HG02938 (cell line): ENCODE measurements at regions not wholly inside any gene's neighbourhood (a gene's known extent, or its start where the extent isn't known, plus 50 kb on each side); places are given as distances from the start of the nearest gene placed in this dataset.
"Not testable (repeated sequence)": the region's sequence is repeated elsewhere in the genome, so short reads cannot be mapped to it uniquely, and the experiment has no call there.

Experiments used
- ATAC-seq: cut with Tn5 transposase; IDR thresholded peaks from one replicate; pipeline ENCODE4 v1.9.1; 2021; ENCODE audit warnings: mild to moderate bottlenecking, moderate library complexity; ENCODE audit not compliant: unreplicated experiment

GRCh38 chr12:67716817-67717216 lies 68.3 kb downstream of the DYRK2 start:
- ATAC-seq, result no peak

DNA sequence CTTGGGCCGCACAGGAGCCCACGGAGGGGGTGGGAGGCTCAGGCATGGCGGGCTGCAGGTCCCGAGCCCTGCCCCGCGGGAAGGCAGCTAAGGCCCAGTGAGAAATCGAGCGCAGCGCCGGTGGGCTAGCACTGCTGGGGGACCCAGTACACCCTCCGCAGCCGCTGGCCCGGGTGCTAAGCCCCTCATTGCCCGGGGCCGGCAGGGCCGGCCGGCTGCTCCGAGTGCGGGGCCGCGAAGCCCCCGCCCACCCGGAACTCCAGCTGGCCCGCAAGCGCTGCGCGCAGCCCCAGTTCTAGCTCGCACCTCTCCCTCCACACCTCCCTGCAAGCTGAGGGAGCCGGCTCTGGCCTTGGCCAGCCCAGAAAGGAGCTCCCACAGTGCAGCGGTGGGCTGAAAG lies 70.8 kb downstream of the DYRK2 start:
- not testable (repeated sequence) for ATAC-seq

GRCh38 chr12:67720351-67720856 lies 71.9 kb downstream of the DYRK2 start:
- ATAC-seq, result no peak

DNA sequence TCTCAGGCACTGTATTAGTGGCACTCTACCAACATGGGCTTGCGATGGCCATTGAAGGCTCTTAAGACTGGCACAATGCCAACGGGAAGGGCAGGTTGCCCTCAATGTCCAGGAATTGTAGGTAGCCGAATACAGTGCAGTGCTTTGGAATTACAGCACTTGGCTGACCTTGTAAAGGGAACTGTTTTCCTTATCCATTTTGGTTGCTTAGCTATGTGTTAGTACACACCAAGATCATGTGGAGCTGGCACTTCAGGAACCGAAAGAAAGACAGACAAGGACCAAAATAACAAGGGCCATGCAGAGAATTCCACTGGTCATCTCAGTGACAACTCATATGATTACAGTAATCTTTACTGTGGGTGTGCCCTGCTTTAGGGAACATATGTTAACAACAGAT lies 72.7 kb downstream of the DYRK2 start:
- ATAC-seq, result no peak

- no peak for ATAC-seq
Observed at GRCh38 chr12:67722296-67722695, 73.8 kb downstream of the DYRK2 start.

- ATAC-seq, result no peak
Observed at GRCh38 chr12:67726868-67727267, 78.3 kb downstream of the DYRK2 start.

GRCh38 chr12:67727702-67728666 lies 79.4 kb downstream of the DYRK2 start:
- no peak for ATAC-seq

- no peak for ATAC-seq
Observed at GRCh38 chr12:67732857-67733256, 84.3 kb downstream of the DYRK2 start.

DNA sequence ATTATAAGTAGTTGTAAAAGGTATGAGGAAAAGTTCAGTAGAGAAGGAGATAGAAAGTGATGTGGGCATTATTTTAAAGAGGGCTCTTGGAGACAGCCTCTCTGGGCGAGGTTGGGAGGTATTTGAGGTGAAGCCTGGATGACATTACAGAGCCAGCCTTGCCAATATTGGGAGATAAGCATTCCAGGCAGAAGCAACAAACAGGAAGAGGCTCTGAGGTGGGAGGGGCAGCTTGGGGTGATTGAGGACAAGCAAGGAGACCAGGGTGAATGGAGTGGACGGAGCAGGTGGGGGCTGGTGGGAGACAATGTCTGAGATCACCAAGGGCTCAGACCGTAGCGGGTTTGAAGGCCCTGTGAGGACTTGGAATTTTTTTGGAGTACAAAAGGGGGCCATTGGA lies 87.3 kb downstream of the DYRK2 start:
- no peak for ATAC-seq

- ATAC-seq, result no peak
Observed at GRCh38 chr12:67740711-67741110, 92.2 kb downstream of the DYRK2 start.

DNA sequence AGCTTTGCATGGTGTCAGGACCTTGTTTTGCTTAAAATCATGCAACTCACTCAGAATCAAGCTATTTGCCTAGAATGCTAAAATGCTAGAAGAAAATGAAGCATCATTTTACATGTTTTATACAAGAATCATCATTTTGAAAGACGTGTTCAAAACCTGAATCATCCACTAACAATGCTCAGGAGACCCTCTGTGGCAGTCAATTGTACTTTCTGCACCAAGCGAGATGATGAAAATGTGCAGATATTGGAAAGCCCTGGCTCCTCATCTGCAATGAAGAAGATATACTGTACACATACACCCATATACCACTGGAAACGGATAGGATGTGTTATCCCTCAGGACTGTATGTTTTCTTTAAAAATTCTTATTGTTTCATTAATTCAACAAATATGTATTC lies 92.7 kb downstream of the DYRK2 start:
- no peak for ATAC-seq

GRCh38 chr12:67742461-67742860 lies 93.9 kb downstream of the DYRK2 start:
- ATAC-seq, result no peak

DNA sequence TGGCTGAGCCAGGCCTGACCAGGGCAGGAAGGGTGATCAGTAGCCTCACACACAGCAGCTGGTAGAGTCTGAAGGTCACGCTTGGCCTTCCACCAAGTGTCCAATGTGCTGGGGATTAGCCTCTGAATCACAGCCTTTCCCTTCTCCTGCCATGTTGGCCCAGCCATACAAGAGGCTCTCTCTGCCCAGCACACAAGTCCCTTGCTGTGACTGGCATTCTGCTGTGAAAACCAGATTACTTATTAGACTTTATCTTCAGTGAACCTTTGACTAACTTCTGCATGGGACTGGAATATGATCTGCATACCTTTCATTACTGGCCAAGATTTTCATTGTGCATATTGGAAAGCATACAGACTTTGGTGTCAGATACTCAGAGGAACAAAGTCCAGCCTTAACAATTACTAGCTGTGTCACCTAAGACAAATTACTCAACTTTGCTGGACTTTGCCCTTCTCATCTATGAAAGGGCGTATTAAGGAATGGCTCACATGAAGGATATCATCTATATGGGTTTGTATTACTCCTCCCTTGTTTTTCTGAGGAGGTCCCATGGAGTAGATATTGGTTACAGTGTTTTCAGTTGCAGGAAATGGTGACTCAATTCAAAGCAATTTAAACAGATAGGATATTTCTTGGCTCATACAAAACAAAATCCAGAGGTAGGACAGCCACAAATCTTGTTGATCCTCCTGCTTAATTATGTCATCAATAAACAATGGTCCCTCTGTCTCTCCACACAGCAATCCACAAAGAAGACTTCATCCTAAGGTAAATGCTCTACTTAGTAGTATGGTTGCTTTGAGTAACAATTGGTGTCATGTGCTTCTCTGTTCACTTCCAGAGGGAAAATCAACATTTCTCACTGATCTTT lies 99.6 kb downstream of the DYRK2 start:
- no peak for ATAC-seq

DNA sequence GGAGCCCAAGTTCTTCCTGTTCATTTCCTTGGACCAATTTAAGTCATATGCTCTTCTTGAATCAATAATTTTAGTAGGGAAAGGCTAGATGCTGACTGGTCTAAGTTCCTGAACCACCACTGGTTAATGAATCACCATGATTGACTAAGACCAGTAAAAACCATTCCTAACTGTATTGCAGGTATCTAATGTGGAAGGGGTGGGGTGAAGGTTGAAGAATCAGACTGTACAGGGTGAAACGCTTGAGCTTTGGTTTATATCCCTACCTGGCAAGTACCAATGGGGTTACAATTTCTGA lies 100.1 kb downstream of the DYRK2 start:
- no peak for ATAC-seq

GRCh38 chr12:67750513-67751183 lies 102.1 kb downstream of the DYRK2 start:
- ATAC-seq, result no peak

DNA sequence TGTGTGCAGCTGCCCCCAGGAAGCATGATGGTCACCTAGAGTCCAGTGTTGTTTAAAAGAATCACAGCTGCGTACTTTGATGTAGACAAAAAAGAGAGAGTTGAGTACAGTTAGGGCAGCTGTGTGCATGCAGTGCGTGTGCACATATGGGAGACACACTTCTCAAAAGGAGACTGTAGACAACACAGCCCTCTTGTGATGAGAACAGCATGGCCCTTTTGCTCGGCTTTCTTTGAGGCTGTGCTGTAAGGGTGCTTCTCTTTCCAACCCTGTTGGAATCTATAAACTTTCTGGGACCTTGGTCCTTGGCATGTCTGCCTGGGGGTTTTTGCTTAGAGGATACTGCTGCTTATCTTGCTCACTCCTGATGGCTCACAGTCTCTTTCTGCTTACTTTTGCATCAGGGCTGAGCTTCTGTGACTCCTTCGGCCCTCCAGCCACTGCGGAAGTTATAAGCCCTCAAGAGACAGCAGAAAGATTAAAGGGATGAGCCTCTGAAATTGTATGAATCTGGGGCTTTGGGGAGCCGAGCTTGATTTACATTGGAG lies 102.9 kb downstream of the DYRK2 start:
- ATAC-seq, result no peak

DNA sequence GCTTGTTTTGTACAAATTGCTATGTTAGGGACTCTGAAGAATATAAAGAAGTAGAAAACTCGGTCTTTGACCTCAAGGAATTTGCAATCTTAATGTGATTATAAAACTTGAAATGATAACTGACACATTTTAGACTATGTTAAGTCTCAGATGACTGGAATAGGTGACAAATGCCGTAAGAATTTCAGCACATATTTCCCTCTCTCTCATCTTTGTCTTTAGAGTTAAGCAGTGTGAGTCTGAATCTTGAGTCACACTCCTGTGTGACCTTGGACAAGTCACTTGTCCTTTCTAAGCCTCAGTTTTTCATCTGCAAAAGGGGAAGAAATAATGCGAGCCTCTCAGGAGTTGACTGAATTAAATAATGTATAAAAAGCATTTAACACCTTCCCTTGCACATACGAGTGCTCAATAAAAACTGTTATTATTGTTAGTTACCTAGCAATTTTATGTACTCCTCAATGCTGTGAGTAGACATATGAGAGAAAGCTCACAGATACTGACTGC lies 103.7 kb downstream of the DYRK2 start:
- no peak for ATAC-seq

DNA sequence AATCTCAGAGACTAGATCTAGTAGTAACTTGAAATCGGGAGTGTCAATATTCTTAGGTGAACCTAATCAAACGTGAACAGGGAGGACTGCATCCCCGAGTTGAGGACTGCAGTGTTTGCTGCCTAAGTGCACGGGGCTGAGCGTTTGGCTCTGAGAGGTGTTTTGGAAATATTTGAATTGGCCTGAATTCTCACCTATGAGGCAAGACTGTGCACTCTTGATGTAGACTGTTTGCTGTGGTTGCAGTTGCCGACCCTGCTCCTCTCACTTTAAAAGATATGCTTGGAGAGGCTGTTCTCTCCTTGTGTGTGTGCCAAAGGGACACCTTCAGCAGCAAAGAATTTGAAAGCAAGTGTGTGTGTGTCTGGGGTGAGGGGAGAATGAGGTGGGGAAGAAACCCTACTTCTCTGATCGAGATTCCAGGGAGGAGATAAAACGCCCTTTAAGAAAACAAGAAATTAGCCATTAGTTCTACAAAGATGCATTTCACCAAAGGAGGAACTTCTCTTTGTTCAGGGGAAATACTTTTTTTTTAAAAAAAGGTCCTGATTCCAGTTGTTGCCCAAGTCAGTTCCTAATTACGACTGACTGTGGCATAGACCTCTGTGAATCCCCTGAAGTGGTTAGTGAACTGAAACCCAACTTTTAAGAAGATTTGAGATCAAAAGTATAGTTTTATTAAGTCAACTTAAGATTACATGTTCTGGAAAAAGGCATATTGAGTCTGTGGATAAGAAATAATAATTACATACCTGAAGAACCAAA lies 106.6 kb downstream of the DYRK2 start:
- ATAC-seq, result no peak

- no peak for ATAC-seq
Observed at GRCh38 chr12:67757651-67758050, 109.1 kb downstream of the DYRK2 start.

- peak; percentile 99 for ATAC-seq
Observed at GRCh38 chr12:67758119-67758518, 109.6 kb downstream of the DYRK2 start.
